HG03097 (cell line): ENCODE measurements at regions not wholly inside any gene's neighbourhood (a gene's known extent, or its start where the extent isn't known, plus 50 kb on each side); places are given as distances from the start of the nearest gene placed in this dataset.

ENCODE experiments used
- ATAC-seq: cut with Tn5 transposase; IDR thresholded peaks from one replicate; pipeline ENCODE4 v1.9.1; 2021; ENCODE audit not compliant: unreplicated experiment, low FRiP score

GRCh38 chr11:13103962-13104554, 94.9 kb downstream of the RASSF10 start:
- no peak for ATAC-seq

GRCh38 chr11:13104619-13105236, 95.6 kb downstream of the RASSF10 start:
- ATAC-seq = no peak

DNA sequence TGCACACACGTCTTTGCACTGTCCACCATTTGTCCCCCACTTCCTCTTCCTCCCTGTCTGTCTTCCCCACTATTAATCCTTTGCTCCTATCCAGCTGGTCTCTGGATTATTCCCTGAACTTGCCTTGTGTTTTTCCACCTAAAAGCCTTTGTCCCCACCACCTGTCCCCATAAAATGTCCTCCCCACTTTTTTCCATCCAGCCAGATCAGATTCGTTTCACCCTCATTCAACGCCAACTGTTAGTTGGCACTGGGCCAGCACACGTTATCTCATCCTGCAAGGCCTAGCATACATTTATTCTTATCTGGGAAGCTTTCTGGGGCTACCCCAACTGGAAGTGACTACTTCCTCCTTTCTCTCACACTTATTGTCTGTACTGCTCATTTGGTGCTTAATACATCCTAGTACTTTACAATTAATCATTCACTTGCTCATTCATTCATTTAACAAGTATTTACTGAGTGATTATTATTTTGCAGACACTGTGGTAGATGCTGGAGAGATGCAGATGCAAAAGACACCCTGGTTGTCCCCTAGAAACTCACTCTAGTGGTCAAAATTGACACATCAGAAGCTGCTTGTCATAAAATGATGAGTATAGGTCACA, 96.2 kb downstream of the RASSF10 start:
- ATAC-seq = peak; percentile 67

DNA sequence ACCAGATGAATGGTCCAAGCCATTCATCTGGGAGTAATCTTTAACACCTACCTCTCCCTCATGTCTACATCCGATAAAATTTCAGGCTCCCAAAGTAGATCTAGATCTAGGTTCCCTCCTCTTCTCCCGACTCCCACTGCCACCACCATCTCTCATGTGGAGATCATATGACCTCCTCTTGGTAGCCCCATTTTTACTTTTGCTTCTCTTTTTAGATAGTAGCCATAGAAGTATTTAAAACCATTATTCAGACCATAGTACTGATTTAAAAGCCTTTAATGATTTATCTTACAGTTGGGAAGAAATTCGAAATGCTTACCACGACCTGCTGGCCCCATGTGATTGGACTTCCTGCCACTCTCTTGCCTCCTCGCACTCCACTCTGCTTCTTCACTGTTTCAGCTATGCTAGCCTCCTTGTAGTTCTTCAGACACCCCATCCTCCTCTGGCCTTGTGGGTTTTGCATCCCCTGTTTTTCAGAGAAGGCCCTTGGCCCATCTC, 98.5 kb downstream of the RASSF10 start:
- ATAC-seq = no peak

GRCh38 chr11:13108416-13108815, 99.3 kb downstream of the RASSF10 start:
- ATAC-seq = no peak

GRCh38 chr11:13109616-13110015, 100.5 kb downstream of the RASSF10 start:
- ATAC-seq = no peak

GRCh38 chr11:13110145-13110544, 101.0 kb downstream of the RASSF10 start:
- no peak for ATAC-seq

DNA sequence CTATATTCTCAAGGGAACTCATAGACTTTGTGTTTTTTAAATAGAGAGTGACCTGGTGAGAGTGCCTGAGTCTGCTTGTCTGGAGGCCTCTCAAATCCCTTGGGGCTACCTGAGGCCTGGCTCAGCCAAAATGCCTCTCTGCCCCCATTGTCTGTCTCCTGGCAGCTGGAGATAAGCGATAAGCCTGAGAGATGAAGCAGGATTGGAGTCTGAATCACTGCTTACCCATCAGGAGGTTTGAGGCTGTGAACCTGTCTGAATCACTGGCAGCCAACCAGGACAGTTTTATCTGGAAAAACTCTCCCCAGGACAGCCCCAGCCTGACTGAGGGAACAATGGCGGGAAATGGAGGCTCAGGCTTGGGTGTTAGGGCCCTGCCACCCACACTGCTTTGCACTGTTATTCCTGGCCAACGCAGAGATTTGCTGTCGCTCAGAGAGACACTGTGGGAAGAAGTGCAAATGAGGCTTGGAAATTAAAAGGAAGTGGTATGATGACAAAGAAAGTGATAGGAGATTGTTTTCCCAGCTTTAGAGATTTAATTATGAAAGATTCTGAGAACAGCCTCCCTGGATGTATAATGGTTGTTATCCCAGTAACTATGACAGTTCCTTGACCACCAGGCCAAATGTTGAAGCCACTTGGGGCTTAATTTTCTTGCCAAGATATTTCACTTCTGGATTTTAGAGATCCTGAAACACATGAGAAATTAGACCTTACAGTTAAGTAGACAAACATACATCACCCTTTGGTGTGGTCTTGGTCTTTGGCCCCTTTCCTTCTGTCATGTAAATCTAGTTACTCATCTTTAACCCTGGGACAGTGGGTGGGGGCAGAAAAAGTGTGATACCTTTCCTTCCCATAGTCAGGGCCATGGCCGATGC, 102.1 kb downstream of the RASSF10 start:
- no peak for ATAC-seq

DNA sequence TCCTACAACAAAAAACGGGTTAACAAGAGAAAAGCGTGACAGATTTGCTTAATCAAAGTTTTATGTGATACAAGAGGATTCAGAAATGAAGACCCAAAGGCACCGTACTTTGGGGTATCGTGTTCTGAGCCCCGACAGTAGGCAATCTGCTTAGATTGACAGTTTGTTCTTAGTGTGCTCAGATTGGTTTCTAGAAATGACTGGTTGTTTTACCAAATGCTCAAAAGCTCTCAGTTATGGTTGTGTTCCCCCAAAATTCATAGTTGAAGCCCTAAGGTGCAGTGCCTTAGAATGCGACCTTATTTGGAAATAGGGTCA, 102.7 kb downstream of the RASSF10 start:
- no peak for ATAC-seq

- ATAC-seq = no peak
Measured at GRCh38 chr11:13114566-13115379, 105.7 kb downstream of the RASSF10 start.

DNA sequence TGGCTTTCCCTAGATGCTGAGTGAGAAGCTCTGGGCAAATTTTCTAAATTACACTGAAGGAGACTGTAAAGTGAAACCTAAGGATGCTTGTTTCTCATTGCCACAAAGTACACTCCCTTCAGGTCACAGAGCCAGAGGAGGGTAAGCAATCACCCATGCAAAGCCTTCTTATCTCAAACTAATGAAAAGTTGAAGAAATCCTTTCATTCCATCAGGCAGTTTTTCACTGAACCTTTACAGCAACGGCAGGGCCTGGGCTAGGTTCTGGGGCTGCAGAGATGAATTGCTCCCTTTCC, 106.2 kb downstream of the RASSF10 start:
- no peak for ATAC-seq

DNA sequence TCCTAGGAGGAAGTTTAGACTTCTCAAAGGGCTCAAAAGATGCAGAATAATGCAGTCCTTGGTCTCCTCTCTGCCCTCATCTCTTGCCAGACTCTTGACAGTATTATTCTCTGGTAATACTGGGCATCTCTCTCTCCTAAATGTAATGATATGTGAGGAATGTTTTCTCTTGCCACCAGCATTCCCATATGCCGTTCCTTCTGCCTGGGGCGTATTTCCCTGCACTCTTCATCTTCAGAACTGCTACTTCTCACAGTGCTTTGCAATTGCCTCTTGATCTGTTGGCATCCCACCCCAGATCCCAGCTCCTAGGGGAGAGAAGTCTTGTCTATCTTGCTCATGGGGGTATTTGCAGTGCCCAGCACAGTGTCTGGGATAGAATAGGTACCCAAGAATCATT, 107.4 kb downstream of the RASSF10 start:
- ATAC-seq = no peak

- no peak for ATAC-seq
Measured at GRCh38 chr11:13117344-13117743, 108.2 kb downstream of the RASSF10 start.

DNA sequence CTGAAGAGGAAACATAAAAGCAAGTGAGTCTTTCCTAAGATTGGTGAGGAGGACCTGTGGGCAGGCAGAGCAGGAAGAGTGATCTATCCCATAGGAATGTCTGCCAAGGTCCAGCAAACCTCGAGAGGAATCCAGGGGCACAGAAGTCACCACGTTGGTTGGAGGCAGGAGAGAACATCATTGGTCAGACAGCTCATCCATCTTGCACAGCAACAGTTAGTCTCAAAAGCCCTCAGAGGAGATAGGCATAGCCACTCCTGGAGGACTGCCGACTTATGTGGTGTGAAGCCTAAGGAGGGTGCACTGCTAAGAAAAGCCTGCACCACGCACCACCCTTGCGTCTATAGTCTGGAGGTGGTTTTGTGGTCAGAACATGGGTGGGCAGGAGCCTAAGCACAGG, 109.1 kb downstream of the RASSF10 start:
- no peak for ATAC-seq

DNA sequence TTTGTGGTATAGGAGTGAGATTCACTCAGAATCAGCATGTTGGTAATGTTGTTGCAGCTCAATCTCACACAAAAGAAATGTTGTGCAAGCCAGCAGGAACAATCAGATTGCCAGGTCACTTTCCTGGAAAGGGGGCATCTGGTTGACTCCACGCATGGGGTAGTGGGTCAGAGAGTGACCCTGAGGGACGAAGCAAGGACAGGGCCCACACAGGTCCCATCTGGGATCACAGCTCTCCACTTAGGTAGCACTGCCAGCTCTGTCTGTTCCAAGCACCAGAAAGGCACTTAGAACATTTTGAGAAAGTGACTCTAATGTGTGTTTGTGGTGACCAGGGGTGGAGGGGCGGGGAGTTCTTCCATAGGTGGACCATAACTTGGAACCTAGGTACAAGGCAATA, 109.5 kb downstream of the RASSF10 start:
- ATAC-seq = no peak

- ATAC-seq = no peak
Measured at GRCh38 chr11:13119361-13119760, 110.2 kb downstream of the RASSF10 start.

DNA sequence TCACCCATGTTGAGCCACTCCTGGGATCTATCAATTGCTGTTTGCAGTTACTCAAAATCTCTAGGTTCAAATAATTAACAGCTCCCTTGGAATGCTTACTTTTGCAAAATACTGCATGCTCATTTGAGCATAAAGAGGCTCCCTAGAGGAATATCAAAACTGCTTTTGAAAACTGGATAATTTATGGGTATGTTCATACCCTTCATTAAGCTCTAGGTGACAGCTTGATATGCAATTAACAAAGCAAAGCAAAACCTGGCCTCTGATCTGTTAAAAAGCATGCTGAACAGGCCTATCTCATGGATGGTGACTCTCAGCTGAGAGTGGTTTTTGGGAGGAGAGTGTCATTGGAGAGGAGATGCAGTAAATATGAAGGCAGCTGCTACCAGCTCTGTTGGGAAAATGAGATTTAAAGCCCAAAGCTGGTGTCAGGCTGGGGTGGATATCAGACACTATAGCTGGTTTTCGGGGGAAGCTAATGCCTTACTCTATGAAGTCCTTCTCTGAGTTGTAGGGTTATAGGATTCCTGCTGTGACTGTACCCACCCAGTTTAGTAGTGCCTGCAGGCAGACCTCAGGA, 110.9 kb downstream of the RASSF10 start:
- ATAC-seq = no peak

DNA sequence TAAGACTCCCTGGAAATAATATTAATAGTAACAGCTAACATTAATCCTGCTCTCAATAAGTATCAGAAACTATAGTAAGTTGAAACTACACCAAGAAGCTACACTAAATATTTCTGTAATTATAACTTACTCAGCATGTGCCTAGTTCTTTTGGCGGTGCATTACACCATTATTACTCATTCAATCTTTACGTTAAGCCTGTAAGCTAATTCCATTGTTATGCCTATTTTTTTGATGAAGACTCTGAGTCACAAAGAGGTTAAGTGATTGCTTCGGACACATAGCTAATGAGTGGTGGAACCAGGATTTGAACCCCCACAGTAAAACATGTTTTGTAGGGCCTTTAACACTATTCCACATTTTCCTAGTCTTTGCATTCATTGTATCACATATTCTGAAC, 111.6 kb downstream of the RASSF10 start:
- no peak for ATAC-seq

- ATAC-seq = no peak
Measured at GRCh38 chr11:13126430-13126829, 117.3 kb downstream of the RASSF10 start.

DNA sequence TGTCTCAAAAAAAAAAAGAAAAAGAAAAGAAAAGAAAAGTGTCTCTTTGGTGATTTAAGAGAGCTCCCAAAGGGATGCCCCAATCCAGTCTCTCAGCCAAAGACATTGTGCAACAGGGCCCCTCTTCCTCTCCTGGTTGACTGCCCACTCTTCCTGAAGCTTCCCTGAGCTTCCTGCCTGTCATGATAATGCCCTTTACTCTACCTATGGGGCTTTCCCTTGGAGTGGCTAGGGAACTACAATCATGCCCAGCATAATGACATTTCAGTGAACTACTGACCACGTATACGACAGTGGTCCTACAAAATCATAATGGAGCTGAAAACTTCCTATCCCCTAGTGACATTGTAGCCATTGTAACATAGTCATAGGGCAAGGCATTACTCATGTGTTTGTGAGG, 118.0 kb downstream of the RASSF10 start:
- ATAC-seq = no peak
